Right lobe of liver (tissue), 4 donors: ENCODE measurements at regions not wholly inside any gene's neighbourhood (a gene's known extent, or its start where the extent isn't known, plus 50 kb on each side); places are given as distances from the start of the nearest gene placed in this dataset.

Experiments used
- CTCF ChIP-seq, 4 donors: fragments of 200-600 bp in 3 of 4; fragments of 450-650 bp in 1 of 4; IDR thresholded peaks; one replicate each; pipeline versions ENCODE4 v1.5.1 to v1.8.0; 2016 to 2022; ENCODE audit warnings: antibody characterized with exemption in 4 of 4, mild to moderate bottlenecking in 2 of 4
- POLR2A ChIP-seq: fragments of 450-650 bp; IDR thresholded peaks from one replicate; pipeline ENCODE4 v1.6.1; 2017; ENCODE audit warnings: antibody characterized with exemption, mild to moderate bottlenecking
- donor health status: DM: no; HTN: no; CAD: no.
- donor health status: DM: no; HTN: no; CAD: no.
- donor health status: DM: no; HTN: yes; CAD: no.

GRCh38 chr10:133007360-133007858 is 65.0 kb upstream of the CFAP46 start:
- TF ChIP-seq CTCF (IDR thresholded peaks at IDR 0.05): no peak
- no peak for TF ChIP-seq POLR2A
